Renal cortex interstitium (tissue), 11 donors: ENCODE measurements at regions not wholly inside any gene's neighbourhood (a gene's known extent, or its start where the extent isn't known, plus 50 kb on each side); places are given as distances from the start of the nearest gene placed in this dataset.
"Not testable (repeated sequence)": the region's sequence is repeated elsewhere in the genome, so short reads cannot be mapped to it uniquely, and the experiment has no call there.

Source experiments
- DNase-seq, 11 donors: peaks; one replicate each; pipeline ENCODE4 v3.0.0-alpha.2; 2013; ENCODE audit warnings: low read depth in 9 of 11, low spot score in 4 of 11; ENCODE audit errors: extremely low read depth in 1 of 11

GRCh38 chrX:95218976-95219375 is 1465.7 kb upstream of the DIAPH2 start:
- DNase-seq: no peak

GRCh38 chrX:95248386-95248785 is 1436.3 kb upstream of the DIAPH2 start:
- DNase-seq: no peak

- no peak for DNase-seq
Measured at GRCh38 chrX:95290455-95290854, 1394.2 kb upstream of the DIAPH2 start.

- DNase-seq: no peak
Measured at GRCh38 chrX:95291561-95291960, 1393.1 kb upstream of the DIAPH2 start.

- no peak for DNase-seq
Measured at GRCh38 chrX:95318882-95319281, 1365.8 kb upstream of the DIAPH2 start.

- no peak for DNase-seq
Measured at GRCh38 chrX:95325185-95325584, 1359.5 kb upstream of the DIAPH2 start.

GRCh38 chrX:95330292-95330691 is 1354.3 kb upstream of the DIAPH2 start:
- no peak for DNase-seq

GRCh38 chrX:95332530-95332929 is 1352.1 kb upstream of the DIAPH2 start:
- DNase-seq: no peak

GRCh38 chrX:95346856-95347255 is 1337.8 kb upstream of the DIAPH2 start:
- peak in 1 of 11 donors; percentile 0 for DNase-seq

- DNase-seq: no peak
Measured at GRCh38 chrX:95350774-95351488, 1333.7 kb upstream of the DIAPH2 start.

GRCh38 chrX:95367286-95367685 is 1317.4 kb upstream of the DIAPH2 start:
- DNase-seq: no peak

- DNase-seq: no peak
Measured at GRCh38 chrX:95382799-95383198, 1301.8 kb upstream of the DIAPH2 start.

GRCh38 chrX:95383778-95384177 is 1300.9 kb upstream of the DIAPH2 start:
- DNase-seq: no peak

GRCh38 chrX:95427389-95427788 is 1257.3 kb upstream of the DIAPH2 start:
- no peak for DNase-seq

- no peak for DNase-seq
Measured at GRCh38 chrX:95435198-95435597, 1249.4 kb upstream of the DIAPH2 start.

- no peak for DNase-seq
Measured at GRCh38 chrX:95441836-95442235, 1242.8 kb upstream of the DIAPH2 start.

GRCh38 chrX:95484781-95485180 is 1199.9 kb upstream of the DIAPH2 start:
- DNase-seq: no peak

- no peak for DNase-seq
Measured at GRCh38 chrX:95505721-95506120, 1178.9 kb upstream of the DIAPH2 start.

- no peak for DNase-seq
Measured at GRCh38 chrX:95509474-95509873, 1175.2 kb upstream of the DIAPH2 start.

- DNase-seq: not testable (repeated sequence)
Measured at GRCh38 chrX:95524018-95524417, 1160.6 kb upstream of the DIAPH2 start.

GRCh38 chrX:95536111-95536510 is 1148.5 kb upstream of the DIAPH2 start:
- no peak for DNase-seq
